GM18498 (cell line): ENCODE measurements at regions not wholly inside any gene's neighbourhood (a gene's known extent, or its start where the extent isn't known, plus 50 kb on each side); places are given as distances from the start of the nearest gene placed in this dataset.
"Not testable (repeated sequence)": the region's sequence is repeated elsewhere in the genome, so short reads cannot be mapped to it uniquely, and the experiment has no call there.

Experiments used
- ATAC-seq: cut with Tn5 transposase; IDR thresholded peaks from one replicate; pipeline ENCODE4 v1.9.1; 2021; ENCODE audit warnings: mild to moderate bottlenecking, moderate library complexity; ENCODE audit not compliant: unreplicated experiment

GRCh38 chrY:16490706-16491105 is 1389.3 kb downstream of the CDY2B start:
- no peak for ATAC-seq

GRCh38 chrY:16486696-16487215 is 1393.3 kb downstream of the CDY2B start:
- no peak for ATAC-seq

GRCh38 chrY:16480031-16480430 is 1400.0 kb downstream of the CDY2B start:
- ATAC-seq: no peak

- no peak for ATAC-seq
These were observed 1406.0 kb downstream of the CDY2B start for GRCh38 chrY:16474053-16474452.

GRCh38 chrY:16454799-16455198 is 1425.2 kb downstream of the CDY2B start:
- no peak for ATAC-seq

- no peak for ATAC-seq
These were observed 1433.9 kb downstream of the CDY2B start for GRCh38 chrY:16446152-16446551.

- not testable (repeated sequence) for ATAC-seq
These were observed 1470.7 kb downstream of the CDY2B start for GRCh38 chrY:16409206-16409923.

- ATAC-seq: not testable (repeated sequence)
These were observed 1500.6 kb downstream of the CDY2B start for GRCh38 chrY:16379458-16379857.

- not testable (repeated sequence) for ATAC-seq
These were observed 1538.4 kb downstream of the CDY2B start for GRCh38 chrY:16341592-16341991.

GRCh38 chrY:16330032-16330758 is 1549.8 kb downstream of the CDY2B start:
- ATAC-seq: not testable (repeated sequence)

- ATAC-seq: not testable (repeated sequence)
These were observed 1550.7 kb downstream of the CDY2B start for GRCh38 chrY:16329135-16329820.
